ENCODE measurements at regions not wholly inside any gene's neighbourhood (a gene's known extent, or its start where the extent isn't known, plus 50 kb on each side); places are given as distances from the start of the nearest gene placed in this dataset.

- no peak for DNase-seq
These were observed 286.0 kb downstream of the HLX start for GRCh38 chr1:221164951-221165838.

- no peak for DNase-seq
These were observed 286.7 kb downstream of the HLX start for GRCh38 chr1:221165839-221166500.

GRCh38 chr1:221166559-221167318 lies 287.5 kb downstream of the HLX start:
- DNase-seq, result no peak

- no peak for DNase-seq
These were observed 290.2 kb downstream of the HLX start for GRCh38 chr1:221169447-221169889.

GRCh38 chr1:221170171-221170570 lies 290.9 kb downstream of the HLX start:
- no peak for DNase-seq

GRCh38 chr1:221171768-221172167 lies 292.5 kb downstream of the HLX start:
- DNase-seq, result no peak

GRCh38 chr1:221172841-221173240 lies 293.6 kb downstream of the HLX start:
- no peak for DNase-seq

- DNase-seq, result no peak
These were observed 295.2 kb downstream of the HLX start for GRCh38 chr1:221174330-221174993.

- no peak for DNase-seq
These were observed 296.0 kb downstream of the HLX start for GRCh38 chr1:221175249-221175648.

GRCh38 chr1:221180704-221181368 lies 301.6 kb downstream of the HLX start:
- no peak for DNase-seq

- DNase-seq, result no peak
These were observed 303.7 kb downstream of the HLX start for GRCh38 chr1:221182791-221183533.

- DNase-seq, result no peak
These were observed 305.0 kb downstream of the HLX start for GRCh38 chr1:221184131-221184794.

- no peak for DNase-seq
These were observed 307.9 kb downstream of the HLX start for GRCh38 chr1:221187174-221187573.

GRCh38 chr1:221188458-221188857 lies 309.2 kb downstream of the HLX start:
- no peak for DNase-seq

- no peak for DNase-seq
These were observed 311.0 kb downstream of the HLX start for GRCh38 chr1:221190249-221190648.

GRCh38 chr1:221192055-221192454 lies 312.8 kb downstream of the HLX start:
- DNase-seq, result no peak

GRCh38 chr1:221200464-221200863 lies 321.2 kb downstream of the HLX start:
- DNase-seq, result no peak

GRCh38 chr1:221201773-221202172 lies 322.5 kb downstream of the HLX start:
- no peak for DNase-seq

GRCh38 chr1:221203224-221204054 lies 324.2 kb downstream of the HLX start:
- peak; percentile 83 for DNase-seq

All from activated CD8-positive, alpha-beta memory T cell treated with anti-CD3 and anti-CD28 coated beads for 24 hours (primary cell).